NCI-H2081 treated with DMSO at 0.1 percent for 48 hours (cell line): ENCODE measurements at regions not wholly inside any gene's neighbourhood (a gene's known extent, or its start where the extent isn't known, plus 50 kb on each side); places are given as distances from the start of the nearest gene placed in this dataset.

Experiments used
- DNase-seq: peaks from one replicate; lab custom pipeline; 2025; lab: John Stamatoyannopoulos, UW

DNA sequence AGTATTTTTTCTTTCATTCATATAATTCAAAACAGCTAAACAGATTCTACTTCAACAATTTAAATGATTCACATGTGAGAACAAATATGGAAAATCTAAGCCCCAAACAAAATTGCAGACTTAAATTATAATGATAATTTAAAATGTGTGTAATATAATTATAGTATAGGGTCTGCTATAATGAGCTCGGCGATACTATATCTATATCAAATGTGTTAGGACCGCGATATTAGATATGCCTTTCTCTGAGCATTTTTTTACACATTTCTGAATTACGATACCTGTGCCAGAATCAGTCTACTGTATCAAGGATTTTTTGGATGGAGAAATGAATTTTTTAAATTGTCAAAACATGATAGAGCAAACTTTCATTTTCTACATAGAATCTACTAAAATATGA, 808.8 kb upstream of the POU3F3 start:
- DNase-seq: no peak

DNA sequence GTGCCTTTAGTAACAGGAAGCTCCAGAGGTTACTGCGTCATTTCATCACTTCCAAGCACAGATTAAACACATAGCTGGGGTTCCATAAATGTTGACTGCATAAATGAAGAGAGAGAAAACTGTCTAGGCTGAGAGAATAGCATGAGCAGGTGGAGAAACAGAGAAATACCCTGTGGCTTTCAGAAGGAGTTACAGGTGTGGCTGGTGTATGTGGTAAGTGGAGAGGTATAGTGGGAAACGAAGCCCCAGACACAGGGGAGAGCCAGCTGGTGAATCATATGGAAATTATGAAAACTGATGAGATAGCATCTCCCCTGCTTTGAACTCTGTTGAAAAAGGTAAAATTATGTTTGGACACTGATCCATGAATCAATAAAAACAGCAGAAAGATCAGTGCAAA, 807.4 kb upstream of the POU3F3 start:
- no peak for DNase-seq

GRCh38 chr2:104047516-104047915, 806.4 kb upstream of the POU3F3 start:
- no peak for DNase-seq

DNA sequence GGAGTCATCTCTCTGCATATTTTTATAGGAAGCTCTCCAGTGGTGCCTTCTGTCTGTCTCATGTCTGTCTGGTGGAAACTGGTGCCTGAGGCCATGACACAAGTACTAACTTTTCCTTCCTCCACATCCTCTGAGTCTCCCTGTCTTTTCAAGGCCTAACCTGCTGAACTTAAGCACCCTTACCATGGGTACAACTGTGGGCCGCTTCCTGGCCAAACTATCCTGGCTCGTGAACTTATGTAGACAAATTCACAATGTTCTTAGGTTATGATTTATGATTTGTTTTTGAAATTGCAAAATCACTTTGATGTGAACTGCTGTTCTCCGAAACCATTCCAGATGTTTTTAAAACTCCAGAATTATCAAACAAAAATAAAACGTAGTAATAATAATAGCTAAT, 804.5 kb upstream of the POU3F3 start:
- no peak for DNase-seq

- no peak for DNase-seq
Measured at GRCh38 chr2:104049981-104050380, 803.9 kb upstream of the POU3F3 start.

GRCh38 chr2:104050656-104051242, 803.2 kb upstream of the POU3F3 start:
- DNase-seq: peak; percentile 16

DNA sequence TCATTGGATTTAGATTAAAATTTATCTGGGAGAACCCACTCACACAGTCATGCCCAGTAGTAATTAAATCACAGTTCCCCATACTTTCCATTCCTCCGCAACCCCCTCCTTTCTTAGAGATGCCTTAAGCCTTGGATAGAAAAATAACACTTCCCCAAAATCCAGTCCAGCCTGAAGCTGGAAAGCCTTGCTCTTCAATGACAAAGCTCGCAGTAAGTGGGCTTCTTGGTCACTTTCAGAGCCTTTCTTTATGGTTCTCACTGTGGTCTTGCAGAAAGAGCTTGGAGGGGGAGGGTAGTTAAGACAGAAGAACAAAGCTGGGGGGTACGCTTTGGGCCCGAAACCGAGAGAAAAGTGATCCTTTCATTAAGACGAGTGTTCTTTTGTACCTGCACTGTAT, 802.1 kb upstream of the POU3F3 start:
- DNase-seq: no peak

GRCh38 chr2:104052356-104052755, 801.6 kb upstream of the POU3F3 start:
- DNase-seq: no peak

GRCh38 chr2:104056451-104056850, 797.5 kb upstream of the POU3F3 start:
- DNase-seq: no peak

DNA sequence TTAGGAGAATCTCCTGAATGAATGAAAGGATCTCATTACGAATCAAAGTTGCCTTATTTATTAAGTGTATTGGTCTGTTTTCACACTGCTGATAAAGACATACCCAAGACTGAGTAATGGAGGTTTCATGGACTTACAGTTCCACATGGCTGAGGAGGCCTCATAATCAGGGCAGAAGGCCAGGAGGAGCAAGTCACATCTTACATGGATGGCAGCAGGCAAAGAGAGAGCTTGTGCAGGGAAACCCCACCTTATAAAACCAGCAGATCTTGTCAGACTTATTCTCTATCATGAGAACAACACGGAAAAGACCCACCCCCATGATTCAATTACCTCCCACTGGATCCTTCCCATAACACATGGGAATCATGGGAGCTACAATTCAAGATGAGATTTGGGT, 785.2 kb upstream of the POU3F3 start:
- no peak for DNase-seq

DNA sequence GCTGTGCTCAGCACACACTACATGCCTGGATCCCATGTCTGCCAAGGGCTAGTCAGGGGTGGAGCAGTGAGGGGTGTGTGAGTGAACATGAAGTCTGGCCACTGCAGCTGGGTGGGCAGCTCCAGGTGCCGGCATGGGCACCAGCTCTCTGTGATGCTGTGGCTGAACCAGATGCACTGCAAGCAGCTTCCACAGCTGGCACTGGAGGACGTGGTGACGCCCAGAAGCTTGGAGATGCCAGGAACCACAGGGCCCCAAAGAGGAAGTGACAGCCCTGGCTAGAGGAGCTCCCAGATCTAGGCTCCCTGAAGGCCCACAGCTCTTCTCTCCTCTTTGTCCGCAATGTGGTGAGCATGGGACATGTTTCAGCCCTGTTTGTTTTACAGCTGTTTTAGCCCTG, 776.3 kb upstream of the POU3F3 start:
- DNase-seq: no peak

GRCh38 chr2:104078431-104079157, 775.3 kb upstream of the POU3F3 start:
- no peak for DNase-seq

GRCh38 chr2:104088745-104089144, 765.2 kb upstream of the POU3F3 start:
- no peak for DNase-seq

- no peak for DNase-seq
Measured at GRCh38 chr2:104090407-104090806, 763.5 kb upstream of the POU3F3 start.

DNA sequence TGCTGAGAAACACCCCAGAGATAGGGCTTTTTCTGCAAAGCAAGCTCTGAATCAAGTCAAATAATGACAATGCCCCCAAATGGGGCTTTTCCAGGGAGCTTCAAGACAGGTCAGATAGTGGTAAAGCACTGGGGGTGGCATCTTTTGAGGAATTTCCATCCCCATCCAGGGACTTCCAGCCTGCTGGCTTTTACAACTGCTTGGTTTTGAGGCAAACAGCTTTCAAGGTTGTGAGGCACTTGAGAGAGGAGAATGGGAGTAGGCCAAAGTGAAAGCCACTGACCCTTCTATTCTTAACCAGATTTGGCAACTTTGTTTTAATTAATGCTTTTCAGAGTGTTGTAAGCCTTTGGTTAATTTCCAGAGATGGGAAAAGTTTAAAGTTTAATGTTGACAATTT, 762.0 kb upstream of the POU3F3 start:
- DNase-seq: no peak

- no peak for DNase-seq
Measured at GRCh38 chr2:104092886-104093285, 761.0 kb upstream of the POU3F3 start.

DNA sequence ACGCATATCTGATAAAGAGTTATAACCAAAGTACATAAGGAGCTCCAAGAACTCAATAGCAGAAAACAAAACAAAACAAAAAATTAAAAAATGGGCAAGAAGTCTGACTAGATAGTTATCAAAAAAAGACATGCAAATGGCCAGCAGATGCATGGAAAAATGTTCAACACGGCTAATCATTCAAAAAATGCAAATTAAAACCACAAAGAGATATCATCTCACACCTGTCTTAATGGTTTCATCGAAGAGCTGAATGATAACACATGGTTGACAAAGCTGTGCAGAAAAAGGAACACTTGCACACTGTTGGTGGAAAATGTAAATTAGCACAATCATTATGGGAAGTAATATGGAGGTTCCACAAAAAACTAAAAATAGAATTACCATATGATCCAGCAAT, 751.3 kb upstream of the POU3F3 start:
- no peak for DNase-seq

DNA sequence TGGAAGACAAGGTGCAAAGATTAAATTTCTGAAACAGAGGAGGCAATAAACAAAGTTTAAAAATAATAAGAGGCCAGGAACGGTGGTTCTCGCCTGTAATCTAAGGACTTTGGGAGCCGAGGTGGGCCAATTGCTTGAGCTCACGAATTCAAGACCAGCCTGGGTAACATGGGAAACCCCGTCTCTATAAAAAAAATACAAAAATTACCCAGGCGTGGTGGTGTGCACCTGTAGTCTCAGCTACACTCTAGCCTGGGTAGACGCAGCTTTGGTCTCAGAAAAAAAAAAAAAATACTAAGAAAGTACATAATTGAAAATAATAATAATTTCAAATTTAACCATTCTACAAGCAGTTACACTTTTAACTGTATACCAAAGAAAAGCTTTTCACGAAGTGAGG, 744.6 kb upstream of the POU3F3 start:
- DNase-seq: no peak

GRCh38 chr2:104118889-104119288, 735.0 kb upstream of the POU3F3 start:
- DNase-seq: no peak

DNA sequence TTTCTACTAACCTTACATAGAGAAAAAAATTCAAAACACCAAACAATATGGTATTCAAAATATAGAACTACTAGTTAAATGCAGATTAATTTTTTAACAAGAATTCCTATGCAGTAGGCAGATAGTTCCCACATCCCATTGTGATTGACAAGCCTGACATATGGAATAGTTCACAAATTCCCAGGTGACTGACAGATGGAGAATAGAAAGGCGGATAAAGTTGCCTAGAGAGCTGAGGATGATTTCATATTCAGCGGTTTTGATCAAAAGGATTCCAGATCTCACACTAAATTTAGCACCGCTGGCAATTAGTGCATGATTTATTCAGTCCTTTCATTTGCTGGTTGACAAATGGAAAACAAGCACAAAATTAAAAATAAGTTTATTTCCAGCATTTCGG, 733.7 kb upstream of the POU3F3 start:
- DNase-seq: no peak

DNA sequence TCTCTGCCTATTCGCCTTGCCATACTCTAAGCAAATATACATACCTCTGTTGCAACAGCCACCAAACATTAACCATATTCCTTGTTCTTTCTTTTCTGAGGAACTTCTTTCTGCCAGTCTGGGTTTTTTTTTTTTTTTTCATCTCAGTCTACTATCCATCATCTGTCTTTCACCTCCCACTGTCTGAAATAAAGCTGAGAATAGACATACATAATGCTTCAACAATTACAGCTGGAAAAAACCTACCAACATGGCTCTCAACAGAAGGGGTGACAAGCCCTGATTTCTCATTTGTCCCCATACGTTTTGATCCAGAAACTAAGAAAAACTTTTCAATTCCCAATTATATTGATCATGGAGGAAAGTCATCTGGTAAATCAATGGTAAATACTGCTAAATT, 728.8 kb upstream of the POU3F3 start:
- no peak for DNase-seq

- DNase-seq: no peak
Measured at GRCh38 chr2:104127049-104127770, 726.7 kb upstream of the POU3F3 start.

GRCh38 chr2:104140361-104140760, 713.6 kb upstream of the POU3F3 start:
- DNase-seq: no peak
